A673 (cell line): ENCODE measurements at regions not wholly inside any gene's neighbourhood (a gene's known extent, or its start where the extent isn't known, plus 50 kb on each side); places are given as distances from the start of the nearest gene placed in this dataset.

Experiments
- CTCF ChIP-seq: fragments of 300-800, 200-600 bp; sonication (generic); conservative IDR thresholded peaks from 2 replicates; pipeline ENCODE4 v1.5.1; 2017; ENCODE audit warnings: low read depth, mild to moderate bottlenecking, antibody characterized with exemption, low read length, moderate library complexity, mixed read lengths
- EZH2 ChIP-seq: fragments of 200-600 bp; sonication (generic); IDR thresholded peaks from 2 replicates; pipeline ENCODE4 v1.6.1; 2017; ENCODE audit warnings: borderline replicate concordance, low read depth, mild to moderate bottlenecking, mixed read lengths, antibody characterized with exemption, low read length; ENCODE audit not compliant: poor library complexity, severe bottlenecking

- no peak for TF ChIP-seq CTCF
- TF ChIP-seq EZH2: no peak
These were observed 613.3 kb downstream of the BCOR start for GRCh38 chrX:39484159-39485068.
